Femur (tissue), 1 donor: ENCODE measurements at regions not wholly inside any gene's neighbourhood (a gene's known extent, or its start where the extent isn't known, plus 50 kb on each side); places are given as distances from the start of the nearest gene placed in this dataset.
"Not testable (repeated sequence)": the region's sequence is repeated elsewhere in the genome, so short reads cannot be mapped to it uniquely, and the experiment has no call there.

Experiments
- DNase-seq: peaks from one replicate; pipeline ENCODE4 v3.0.0-alpha.2; 2017

DNA sequence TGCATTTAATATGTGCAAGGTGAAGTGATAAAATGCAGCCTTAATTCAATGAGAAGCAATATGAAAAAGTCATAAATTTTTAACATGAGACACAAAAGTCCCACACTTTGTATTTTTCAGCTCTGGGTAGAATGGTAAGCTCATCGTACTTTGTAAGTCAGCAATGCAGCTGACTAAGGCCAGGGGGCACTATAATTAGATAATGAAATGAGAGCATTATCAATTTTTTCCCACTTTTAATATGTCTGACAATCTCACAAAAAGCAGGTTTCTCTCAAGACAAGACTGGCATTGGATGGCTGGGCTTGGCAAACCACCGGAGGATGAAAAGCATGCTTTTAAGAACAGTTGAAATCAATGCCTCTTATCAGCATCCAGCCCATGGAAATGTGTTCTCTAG lies 162.8 kb downstream of the FAM174A start:
- no peak for DNase-seq

DNA sequence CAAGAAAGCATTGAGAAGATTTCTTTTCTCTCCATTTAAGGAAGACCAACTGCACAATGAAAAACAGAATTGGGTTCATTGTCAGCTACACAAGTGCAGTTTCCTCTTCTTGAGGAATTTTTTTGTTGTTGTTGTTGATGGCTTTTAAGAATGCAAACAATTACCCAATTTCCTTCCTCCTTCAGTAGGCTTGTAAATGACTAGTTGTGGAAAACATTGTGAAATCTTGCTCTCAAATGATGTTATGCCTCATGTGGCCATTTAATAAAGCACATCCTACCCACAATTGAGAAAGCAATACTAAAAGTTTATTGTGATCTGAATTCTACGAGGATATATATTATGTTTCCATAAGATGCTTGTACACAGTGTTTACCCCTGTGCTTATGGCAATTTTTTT lies 171.6 kb downstream of the FAM174A start:
- DNase-seq: no peak

DNA sequence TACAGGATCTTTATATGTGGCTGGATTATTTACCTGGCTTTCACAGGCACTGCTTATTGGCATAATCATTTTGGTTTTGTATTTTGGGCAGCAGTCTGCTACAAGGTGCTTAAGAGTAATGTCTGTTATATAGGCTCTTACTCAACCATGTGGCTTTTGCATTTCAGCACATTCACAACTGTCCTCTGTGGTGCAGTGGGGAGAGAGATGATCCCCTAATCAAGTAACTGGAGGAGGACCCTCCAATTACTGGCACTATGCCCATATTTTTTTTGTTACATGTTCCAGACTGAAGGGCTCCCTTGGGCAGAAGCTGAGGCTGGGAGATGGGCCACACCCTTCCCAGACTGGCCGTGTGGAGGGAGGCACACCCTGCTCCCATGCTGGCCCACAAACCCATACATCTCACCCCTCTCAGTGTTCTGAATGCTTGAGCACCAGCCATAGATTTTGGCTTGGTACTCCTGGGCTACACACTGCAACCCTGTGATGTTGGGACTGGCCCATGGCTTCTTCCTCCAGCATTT lies 173.5 kb downstream of the FAM174A start:
- DNase-seq: no peak

DNA sequence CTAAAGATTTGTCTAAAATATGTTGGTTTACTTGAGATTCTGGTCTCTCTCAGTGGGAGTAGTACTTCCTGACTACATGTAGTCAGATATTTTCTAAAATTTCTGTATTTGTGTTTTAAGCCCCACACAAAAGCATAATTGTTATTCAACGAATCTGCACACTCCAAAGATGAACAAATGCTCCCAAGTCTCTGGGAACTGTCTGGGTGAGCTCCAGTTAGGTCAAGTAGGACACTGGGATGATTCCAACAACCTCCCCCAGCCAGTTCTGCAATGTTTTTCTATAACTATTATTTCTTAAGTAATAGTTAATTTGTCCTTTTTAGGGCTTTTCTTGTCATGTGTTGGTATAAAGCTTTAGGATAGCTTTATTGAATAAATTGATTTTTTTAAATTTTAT lies 174.6 kb downstream of the FAM174A start:
- DNase-seq: no peak

DNA sequence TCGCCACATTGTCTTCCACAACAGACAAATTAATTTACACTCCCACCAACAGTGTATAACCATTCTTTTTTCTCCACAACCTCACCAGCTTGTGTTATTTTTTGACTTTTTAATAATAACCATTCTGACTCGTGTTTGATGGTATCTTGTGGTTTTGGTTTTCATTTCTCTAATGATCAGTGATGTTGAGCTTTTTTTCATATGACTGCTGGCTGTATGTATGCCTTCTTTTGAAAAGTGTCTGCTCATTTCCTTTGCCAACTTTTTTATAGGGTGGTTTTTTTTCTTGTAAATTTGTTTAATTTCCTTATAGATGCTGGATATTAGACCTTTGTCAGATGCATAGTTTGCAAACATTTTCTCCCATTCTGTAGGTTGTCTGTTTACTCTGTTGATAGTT lies 179.6 kb downstream of the FAM174A start:
- DNase-seq: not testable (repeated sequence)

GRCh38 chr5:100722657-100723056 lies 180.4 kb downstream of the ST8SIA4 start:
- no peak for DNase-seq

- DNase-seq: no peak
Measured at GRCh38 chr5:100723229-100723628, 179.9 kb downstream of the ST8SIA4 start.

DNA sequence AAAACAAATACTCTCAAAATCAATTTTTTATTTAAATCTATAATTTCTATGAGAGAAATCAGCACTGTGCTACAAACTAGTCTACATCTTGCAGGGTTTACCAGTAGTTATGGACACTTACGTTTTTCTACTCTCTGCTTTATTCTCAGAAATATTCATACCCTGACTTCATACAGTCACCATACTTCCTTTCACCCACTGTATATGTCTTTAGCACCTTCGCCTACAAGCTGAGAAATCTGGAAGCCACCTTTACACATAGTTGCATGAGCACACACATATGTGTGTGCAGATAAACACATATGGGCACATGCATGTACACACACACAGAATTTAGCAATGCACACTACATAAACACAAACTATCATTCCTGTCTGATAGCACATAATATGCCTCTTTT lies 177.0 kb downstream of the ST8SIA4 start:
- no peak for DNase-seq

GRCh38 chr5:100731768-100732167 lies 171.3 kb downstream of the ST8SIA4 start:
- no peak for DNase-seq

- no peak for DNase-seq
Measured at GRCh38 chr5:100746730-100747129, 156.4 kb downstream of the ST8SIA4 start.

DNA sequence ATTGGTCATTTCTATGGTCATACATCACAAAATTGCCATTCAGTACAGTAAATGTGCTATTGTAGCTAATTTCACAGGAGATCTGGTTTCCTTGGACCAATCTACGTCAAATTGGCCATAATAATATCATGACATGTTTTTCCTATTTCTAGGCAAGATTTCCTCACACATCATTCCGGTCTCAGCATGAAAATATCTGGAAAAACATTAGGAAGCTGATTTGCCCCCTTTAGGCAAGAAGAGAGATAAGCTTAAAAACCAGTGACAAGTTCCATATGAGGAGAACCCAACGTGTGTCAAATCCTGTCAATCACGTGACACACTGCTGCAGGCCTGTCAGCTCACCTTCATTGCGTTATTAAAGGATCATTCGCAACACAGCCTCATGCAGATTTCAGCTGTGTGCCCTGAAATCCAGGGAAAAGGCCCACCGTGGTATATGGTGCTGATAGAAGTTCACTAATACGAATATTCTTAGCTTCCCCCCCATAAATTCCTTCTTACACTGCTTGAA lies 153.3 kb downstream of the ST8SIA4 start:
- DNase-seq: no peak

DNA sequence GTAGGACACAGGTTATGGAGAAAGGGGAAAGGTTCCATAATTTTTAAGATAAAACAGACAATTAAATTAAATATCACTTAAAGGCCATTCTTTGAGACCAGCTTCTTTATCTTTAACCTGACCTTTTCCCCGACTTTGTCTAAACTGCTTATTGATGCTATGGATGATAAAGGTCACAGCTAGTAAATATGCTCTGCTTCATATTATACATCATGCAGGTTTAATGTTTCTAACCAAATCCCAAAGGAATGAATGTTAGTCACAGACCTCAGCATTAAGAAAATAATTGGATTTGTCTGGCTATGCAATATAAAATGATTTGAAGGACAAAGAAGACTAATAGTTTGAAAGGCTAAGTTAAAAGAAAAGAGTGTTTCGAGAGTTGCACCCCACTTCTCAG lies 147.6 kb downstream of the ST8SIA4 start:
- DNase-seq: no peak
